ENCODE measurements at regions not wholly inside any gene's neighbourhood (a gene's known extent, or its start where the extent isn't known, plus 50 kb on each side); places are given as distances from the start of the nearest gene placed in this dataset.

- no peak for TF ChIP-seq HNF1A (IDR thresholded peaks at IDR 0.05; ENCODE audit: low read depth)
- TF ChIP-seq HNF1A (CRISPR knock-in tag; IDR thresholded peaks at IDR 0.05; ENCODE audit: borderline replicate concordance) = no peak
- no peak for TF ChIP-seq MED13 (CRISPR knock-in tag; IDR thresholded peaks at IDR 0.05)
- no peak for TF ChIP-seq TAF1 (CRISPR knock-in tag; IDR thresholded peaks at IDR 0.05)
- no peak for TF ChIP-seq MAZ (IDR thresholded peaks at IDR 0.05; ENCODE audit: borderline replicate concordance, low read depth, low read length)
- no peak for TF ChIP-seq MAZ (CRISPR knock-in tag; IDR thresholded peaks at IDR 0.05; ENCODE audit: low read depth)
- TF ChIP-seq ZKSCAN8 (CRISPR knock-in tag; IDR thresholded peaks at IDR 0.05; ENCODE audit: borderline replicate concordance) = no peak
- TF ChIP-seq SP2 (CRISPR knock-in tag; IDR thresholded peaks at IDR 0.05) = no peak
- no peak for TF ChIP-seq RXRB (CRISPR knock-in tag; IDR thresholded peaks at IDR 0.05; ENCODE audit: borderline replicate concordance)
Measured at GRCh38 chr4:128403586-128403985, 116.0 kb upstream of the PGRMC2 start (continued).

- ChIA-PET POLR2A (no interaction called here), CTCF (ENCODE audit: low intra/inter-chr PET ratio, low total read pairs) (no interaction called here)
- in situ Hi-C loops (cut with HindIII; ENCODE audit: extremely low pct_ligation_motif_present, low pct_unique_long_range_greater_than_20kb) (no loop called here), intact Hi-C loops (cut with micrococcal nuclease; ENCODE audit: unreplicated experiment) (no loop called here)
- WGBS (ENCODE audit: low lambda C conversion rate) = 39% methylated on average over 4 of the region's 4 CpGs
- H3K4me2 ChIP-seq (ENCODE audit: low read depth, low read length) = no peak overlapping the region
- H3K36me3 ChIP-seq (replicated peaks in 1 of 2; ENCODE audit: control insufficient read depth in 1 of 2, insufficient read depth in 2 of 2, low read length in 2 of 2) = no peaks in the 10 kb centered on the region
- no peak overlapping the region for H3K9ac ChIP-seq (ENCODE audit: insufficient read depth, low read depth, low read length)
- no peak for DNase-seq (ENCODE audit: low spot score)
- no TSS peak for BruUV-seq (replicated peaks)
- no peak for TF ChIP-seq SNAI1 (CRISPR knock-in tag; IDR thresholded peaks at IDR 0.05; ENCODE audit: borderline replicate concordance)
- no peak for TF ChIP-seq HCFC1 (IDR thresholded peaks at IDR 0.05; ENCODE audit: low read depth, low read length)
- no peak for TF ChIP-seq SMARCE1 (IDR thresholded peaks at IDR 0.05; ENCODE audit: borderline replicate concordance)
- TF ChIP-seq TAF1 (CRISPR knock-in tag; IDR thresholded peaks at IDR 0.05) = no peak
- TF ChIP-seq ZNF292 (CRISPR knock-in tag; IDR thresholded peaks at IDR 0.05; ENCODE audit: borderline replicate concordance, low read depth) = no peak
- no peak for TF ChIP-seq ZNF44 (CRISPR knock-in tag; IDR thresholded peaks at IDR 0.05)
- TF ChIP-seq SMARCC2 (IDR thresholded peaks at IDR 0.05) = no peak
- TF ChIP-seq HNF4A (CRISPR knock-in tag; IDR thresholded peaks at IDR 0.05) = no peak
- TF ChIP-seq ZNF446 (CRISPR knock-in tag; IDR thresholded peaks at IDR 0.05) = no peak
- H3K9me3 ChIP-seq (ENCODE audit: low read length) = no peaks in the 10 kb centered on the region
- no peaks in the 10 kb centered on the region for H3K79me2 ChIP-seq (ENCODE audit: insufficient read depth, low read length)
- H3K27me3 ChIP-seq (ENCODE audit: control insufficient read depth in 1 of 2, insufficient read depth in 2 of 2, low read length in 2 of 2) = no peaks in the 10 kb centered on the region
- H3K27ac ChIP-seq (ENCODE audit: extremely low read length, insufficient read depth, low read length) = no peak overlapping the region
- ATAC-seq = no peak
- H3K4me1 ChIP-seq (ENCODE audit: insufficient read depth, low read length) = no peaks in the 10 kb centered on the region
- no peak overlapping the region for H2AFZ ChIP-seq (ENCODE audit: low read length)
- no peaks in the 10 kb centered on the region for H4K20me1 ChIP-seq (ENCODE audit: insufficient read depth, low read length)
- no peak for FAIRE-seq
- no peak overlapping the region for H3K4me3 ChIP-seq (replicated peaks in 1 of 3; ENCODE audit: insufficient read depth in 1 of 3, low read depth in 2 of 3, low read length in 3 of 3)
Measured at GRCh38 chr4:128394778-128395177, 107.2 kb upstream of the PGRMC2 start.

All from HepG2 (cell line).